IMR-90 (cell line): ENCODE measurements at regions not wholly inside any gene's neighbourhood (a gene's known extent, or its start where the extent isn't known, plus 50 kb on each side); places are given as distances from the start of the nearest gene placed in this dataset.

Experiments used
- MAFK ChIP-seq: IDR thresholded peaks from 2 replicates; pipeline ENCODE4 v1.6.1; 2012; ENCODE audit warnings: low read depth, low read length, improper control_type of control experiment
- MXI1 ChIP-seq: IDR thresholded peaks from 2 replicates; pipeline ENCODE4 v1.6.1; 2012; ENCODE audit warnings: low read depth, mild to moderate bottlenecking, low read length, moderate library complexity, borderline replicate concordance
- NFE2L2 ChIP-seq: fragments of 150-350 bp; IDR thresholded peaks from 2 replicates; pipeline ENCODE4 v1.6.1; 2016; ENCODE audit warnings: low read depth, mild to moderate bottlenecking, low read length
- POLR2A ChIP-seq: IDR thresholded peaks from 2 replicates; pipeline ENCODE4 v1.6.1; 2012; ENCODE audit warnings: mild to moderate bottlenecking, low read depth, low read length
- RCOR1 ChIP-seq: IDR thresholded peaks from 2 replicates; pipeline ENCODE4 v1.6.1; 2012; ENCODE audit warnings: mild to moderate bottlenecking, low read length, improper control_type of control experiment; ENCODE audit not compliant: insufficient replicate concordance
- RFX5 ChIP-seq: IDR thresholded peaks from 2 replicates; pipeline ENCODE4 v1.8.0; 2012; ENCODE audit warnings: low read depth, mild to moderate bottlenecking, low read length, moderate library complexity
- SMC3 ChIP-seq: fragments of 150-350 bp; IDR thresholded peaks from 2 replicates; pipeline ENCODE4 v1.6.1; 2016; ENCODE audit warnings: low read depth, mild to moderate bottlenecking, antibody characterized with exemption, low read length, moderate library complexity
- TF ChIP-seq, protein P1 (sequence below): conservative IDR thresholded peaks from 2 replicates; pipeline ENCODE4 v1.5.1; 2012; ENCODE audit warnings: mild to moderate bottlenecking, low read depth, low read length, improper control_type of control experiment
- TF ChIP-seq, protein P2 (sequence below): fragments of 150-350 bp; IDR thresholded peaks from 2 replicates; pipeline ENCODE4 v1.6.1; 2017; ENCODE audit warnings: mild to moderate bottlenecking, antibody characterized with exemption, low read length, low read depth
- TF ChIP-seq, protein P3 (sequence below): fragments of 150-350 bp; IDR thresholded peaks from 2 replicates; pipeline ENCODE4 v1.6.1; 2016; ENCODE audit warnings: low read depth, mild to moderate bottlenecking, low read length, moderate library complexity, borderline replicate concordance

DNA sequence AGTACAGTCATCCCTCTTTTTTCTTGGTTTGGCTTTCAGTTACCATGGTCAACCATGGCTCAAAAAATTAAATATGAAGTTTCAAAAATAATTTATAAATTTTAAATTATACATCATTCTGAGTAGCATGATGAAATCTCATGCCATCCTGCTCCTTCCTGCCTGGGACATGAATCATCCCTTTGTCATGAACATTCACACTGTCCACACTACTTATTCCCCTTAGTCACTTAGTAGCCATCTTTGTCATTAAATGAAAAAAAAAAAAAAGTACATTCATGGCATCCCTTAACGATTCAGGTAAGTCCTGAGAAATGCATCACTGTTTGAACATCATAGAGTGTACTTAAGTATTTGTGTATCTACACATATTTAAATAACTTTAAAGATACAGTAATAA is 1046.3 kb downstream of the ROBO2 start:
- no peak for TF ChIP-seq RFX5
- no peak for TF ChIP-seq POLR2A
- TF ChIP-seq, protein P1, sequence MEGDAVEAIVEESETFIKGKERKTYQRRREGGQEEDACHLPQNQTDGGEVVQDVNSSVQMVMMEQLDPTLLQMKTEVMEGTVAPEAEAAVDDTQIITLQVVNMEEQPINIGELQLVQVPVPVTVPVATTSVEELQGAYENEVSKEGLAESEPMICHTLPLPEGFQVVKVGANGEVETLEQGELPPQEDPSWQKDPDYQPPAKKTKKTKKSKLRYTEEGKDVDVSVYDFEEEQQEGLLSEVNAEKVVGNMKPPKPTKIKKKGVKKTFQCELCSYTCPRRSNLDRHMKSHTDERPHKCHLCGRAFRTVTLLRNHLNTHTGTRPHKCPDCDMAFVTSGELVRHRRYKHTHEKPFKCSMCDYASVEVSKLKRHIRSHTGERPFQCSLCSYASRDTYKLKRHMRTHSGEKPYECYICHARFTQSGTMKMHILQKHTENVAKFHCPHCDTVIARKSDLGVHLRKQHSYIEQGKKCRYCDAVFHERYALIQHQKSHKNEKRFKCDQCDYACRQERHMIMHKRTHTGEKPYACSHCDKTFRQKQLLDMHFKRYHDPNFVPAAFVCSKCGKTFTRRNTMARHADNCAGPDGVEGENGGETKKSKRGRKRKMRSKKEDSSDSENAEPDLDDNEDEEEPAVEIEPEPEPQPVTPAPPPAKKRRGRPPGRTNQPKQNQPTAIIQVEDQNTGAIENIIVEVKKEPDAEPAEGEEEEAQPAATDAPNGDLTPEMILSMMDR, result no peak
- TF ChIP-seq SMC3, result no peak
- TF ChIP-seq MXI1, result no peak
- no peak for TF ChIP-seq MAFK
- no peak for TF ChIP-seq RCOR1
- TF ChIP-seq NFE2L2, result no peak
- TF ChIP-seq, protein P2, sequence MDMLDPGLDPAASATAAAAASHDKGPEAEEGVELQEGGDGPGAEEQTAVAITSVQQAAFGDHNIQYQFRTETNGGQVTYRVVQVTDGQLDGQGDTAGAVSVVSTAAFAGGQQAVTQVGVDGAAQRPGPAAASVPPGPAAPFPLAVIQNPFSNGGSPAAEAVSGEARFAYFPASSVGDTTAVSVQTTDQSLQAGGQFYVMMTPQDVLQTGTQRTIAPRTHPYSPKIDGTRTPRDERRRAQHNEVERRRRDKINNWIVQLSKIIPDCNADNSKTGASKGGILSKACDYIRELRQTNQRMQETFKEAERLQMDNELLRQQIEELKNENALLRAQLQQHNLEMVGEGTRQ, result no peak
- TF ChIP-seq, protein P3, sequence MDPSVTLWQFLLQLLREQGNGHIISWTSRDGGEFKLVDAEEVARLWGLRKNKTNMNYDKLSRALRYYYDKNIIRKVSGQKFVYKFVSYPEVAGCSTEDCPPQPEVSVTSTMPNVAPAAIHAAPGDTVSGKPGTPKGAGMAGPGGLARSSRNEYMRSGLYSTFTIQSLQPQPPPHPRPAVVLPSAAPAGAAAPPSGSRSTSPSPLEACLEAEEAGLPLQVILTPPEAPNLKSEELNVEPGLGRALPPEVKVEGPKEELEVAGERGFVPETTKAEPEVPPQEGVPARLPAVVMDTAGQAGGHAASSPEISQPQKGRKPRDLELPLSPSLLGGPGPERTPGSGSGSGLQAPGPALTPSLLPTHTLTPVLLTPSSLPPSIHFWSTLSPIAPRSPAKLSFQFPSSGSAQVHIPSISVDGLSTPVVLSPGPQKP, result no peak
